ENCODE measurements at regions not wholly inside any gene's neighbourhood (a gene's known extent, or its start where the extent isn't known, plus 50 kb on each side); places are given as distances from the start of the nearest gene placed in this dataset.
A peak's percentile ranks its signal among the peaks of the same experiment; 100 is the strongest.

- TF ChIP-seq EZH2 (IDR thresholded peaks at IDR 0.05; ENCODE audit: low read depth) = no peak
- TF ChIP-seq CTCF (conservative IDR thresholded peaks at IDR 0.05) = no peak
- Histone ChIP-seq H3F3A (ENCODE audit: insufficient read depth, low read depth) (no peaks in the 10 kb centered on the region), H3K79me2 (ENCODE audit: low read depth) (no peaks in the 10 kb centered on the region), H3K9me3 (ENCODE audit: insufficient read depth, low read depth) (no peaks in the 10 kb centered on the region), H3K4me3 (no peak overlapping the region), H3K27me3 (ENCODE audit: insufficient read depth, low read depth) (no peaks in the 10 kb centered on the region), H3K4me2 (no peak overlapping the region), H3K36me3 (ENCODE audit: low read depth) (no peaks in the 10 kb centered on the region), H4K20me1 (ENCODE audit: insufficient read depth) (no peaks in the 10 kb centered on the region), H3K9me2 (ENCODE audit: insufficient read depth) (no peaks in the 10 kb centered on the region), H3K4me1 (replicated peaks; ENCODE audit: insufficient read depth) (no peaks in the 10 kb centered on the region), H3K27ac (no peak overlapping the region), H2AFZ (no peak overlapping the region)
- intact Hi-C loops (cut with micrococcal nuclease; ENCODE audit: unreplicated experiment) = no loop called here
- no peak for DNase-seq
- ChIA-PET CTCF (no interaction called here), POLR2A (ENCODE audit: unreplicated experiment) (no interaction called here)
- no TSS peak for BruUV-seq (replicated peaks)
Observed at GRCh38 chr18:68330658-68331057, 384.2 kb downstream of the TMX3 start.

- no TSS peak for BruUV-seq (replicated peaks)
- TF ChIP-seq EZH2 (IDR thresholded peaks at IDR 0.05; ENCODE audit: low read depth) (no peak), CTCF (conservative IDR thresholded peaks at IDR 0.05) (no peak)
Observed at GRCh38 chr18:68323921-68324320, 391.0 kb downstream of the TMX3 start.

GRCh38 chr18:68316636-68317035, 398.3 kb downstream of the TMX3 start:
- ChIA-PET CTCF (no interaction called here), POLR2A (ENCODE audit: unreplicated experiment) (no interaction called here)
- no peaks in the 10 kb centered on the region for H3K9me3 ChIP-seq (ENCODE audit: insufficient read depth, low read depth)
- H3K4me3 ChIP-seq = no peak overlapping the region
- intact Hi-C loops (cut with micrococcal nuclease; ENCODE audit: unreplicated experiment) = no loop called here
- H3K36me3 ChIP-seq (ENCODE audit: low read depth) = no peaks in the 10 kb centered on the region
- H4K20me1 ChIP-seq (ENCODE audit: insufficient read depth) = no peaks in the 10 kb centered on the region
- no peak overlapping the region for H3K27ac ChIP-seq
- H3K4me1 ChIP-seq (replicated peaks; ENCODE audit: insufficient read depth) = no peaks in the 10 kb centered on the region
- 0 out of 2 replicates have a peak overlapping the region, but pooled peaks have one; percentile 27 for H2AFZ ChIP-seq
- no TSS peak for BruUV-seq (replicated peaks)
- TF ChIP-seq CTCF (conservative IDR thresholded peaks at IDR 0.05) (no peak), EZH2 (IDR thresholded peaks at IDR 0.05; ENCODE audit: low read depth) (no peak)
- no peak for DNase-seq
- H3K79me2 ChIP-seq (ENCODE audit: low read depth) = no peaks in the 10 kb centered on the region
- no peaks in the 10 kb centered on the region for H3F3A ChIP-seq (ENCODE audit: insufficient read depth, low read depth)
- no peaks in the 10 kb centered on the region for H3K9me2 ChIP-seq (ENCODE audit: insufficient read depth)
- H3K4me2 ChIP-seq = peak overlapping the region; percentile 28
- no peaks in the 10 kb centered on the region for H3K27me3 ChIP-seq (ENCODE audit: insufficient read depth, low read depth)

More at GRCh38 chr18:68323921-68324320, 391.0 kb downstream of the TMX3 start:
- POLR2A ChIA-PET (ENCODE audit: unreplicated experiment) = no interaction called here
- H4K20me1 ChIP-seq (ENCODE audit: insufficient read depth) = no peaks in the 10 kb centered on the region
- H3K79me2 ChIP-seq (ENCODE audit: low read depth) = no peaks in the 10 kb centered on the region
- no peak overlapping the region for H2AFZ ChIP-seq
- H3K4me1 ChIP-seq (replicated peaks; ENCODE audit: insufficient read depth) = no peaks in the 10 kb centered on the region
- H3K27me3 ChIP-seq (ENCODE audit: insufficient read depth, low read depth) = no peaks in the 10 kb centered on the region
- no peaks in the 10 kb centered on the region for H3K36me3 ChIP-seq (ENCODE audit: low read depth)
- H3K27ac ChIP-seq = no peak overlapping the region
- H3K4me2 ChIP-seq = no peak overlapping the region
- DNase-seq = no peak
- no peaks in the 10 kb centered on the region; the same call in 1 of the 2 replicates for H3K9me2 ChIP-seq (ENCODE audit: insufficient read depth)
- CTCF ChIA-PET = no interaction called here
- H3F3A ChIP-seq (ENCODE audit: insufficient read depth, low read depth) = no peaks in the 10 kb centered on the region
- intact Hi-C loops (cut with micrococcal nuclease; ENCODE audit: unreplicated experiment) = no loop called here
- H3K9me3 ChIP-seq (ENCODE audit: insufficient read depth, low read depth) = no peaks in the 10 kb centered on the region
- H3K4me3 ChIP-seq = no peak overlapping the region
